Neural progenitor cell (in vitro differentiated cells): ENCODE measurements at regions not wholly inside any gene's neighbourhood (a gene's known extent, or its start where the extent isn't known, plus 50 kb on each side); places are given as distances from the start of the nearest gene placed in this dataset.

Experiments
- DNase-seq: peaks from one replicate; pipeline ENCODE4 v3.0.0-alpha.2; 2016; ENCODE audit warnings: low spot score
- H2AFZ ChIP-seq: fragments of 200-600 bp; sonication (generic); replicated peaks from 2 replicates; pipeline ENCODE4 v1.6.1; 2016; ENCODE audit warnings: antibody characterized with exemption
- H3F3A ChIP-seq: fragments of 200-600 bp; sonication (generic); 2 replicates; pipeline ENCODE4 v1.6.1; 2016; ENCODE audit warnings: antibody characterized with exemption, low read depth
- H3K27ac ChIP-seq: fragments of 200-600 bp; sonication (generic); 2 replicates; pipeline ENCODE4 v1.5.1; 2016; ENCODE audit warnings: mild to moderate bottlenecking
- H3K27me3 ChIP-seq: fragments of 200-600 bp; sonication (generic); 2 replicates; pipeline ENCODE4 v1.6.1; 2016; ENCODE audit warnings: mild to moderate bottlenecking, moderate library complexity
- H3K36me3 ChIP-seq: fragments of 200-600 bp; sonication (generic); 2 replicates; pipeline ENCODE4 v1.5.1; 2016
- H3K4me1 ChIP-seq: fragments of 200-600 bp; sonication (generic); 2 replicates; pipeline ENCODE4 v1.6.1; 2016; ENCODE audit warnings: mixed run types
- H3K4me2 ChIP-seq: fragments of 200-600 bp; sonication (generic); 2 replicates; pipeline ENCODE4 v1.6.1; 2016
- H3K4me3 ChIP-seq: fragments of 200-600 bp; sonication (generic); 2 replicates; pipeline ENCODE4 v1.5.1; 2016
- H3K79me2 ChIP-seq: fragments of 200-600 bp; sonication (generic); 2 replicates; pipeline ENCODE4 v1.6.1; 2016; ENCODE audit warnings: low read depth
- H3K9ac ChIP-seq: fragments of 200-600 bp; sonication (generic); 2 replicates; pipeline ENCODE4 v1.6.1; 2016
- H3K9me3 ChIP-seq: fragments of 200-600 bp; sonication (generic); 2 replicates; pipeline ENCODE4 v1.5.1; 2016; ENCODE audit warnings: low read depth
- H4K20me1 ChIP-seq: fragments of 200-600 bp; sonication (generic); 2 replicates; pipeline ENCODE4 v1.6.1; 2016; ENCODE audit warnings: low read depth
- H3K27ac Mint-ChIP-seq: 3 replicates; pipeline ENCODE4 v1.8.0; 2021; ENCODE audit warnings: mixed read lengths
- H3K27me3 Mint-ChIP-seq: 2 replicates; pipeline ENCODE4 v1.8.0; 2022; ENCODE audit warnings: low read depth, mild to moderate bottlenecking, inconsistent platforms, moderate library complexity, mixed read lengths; ENCODE audit not compliant: insufficient read depth
- H3K36me3 Mint-ChIP-seq: 3 replicates; pipeline ENCODE4 v1.8.0; 2021; ENCODE audit warnings: mixed read lengths
- H3K4me1 Mint-ChIP-seq: 3 replicates; pipeline ENCODE4 v1.8.0; 2021; ENCODE audit warnings: mixed read lengths
- H3K4me3 Mint-ChIP-seq: 3 replicates; pipeline ENCODE4 v1.8.0; 2021; ENCODE audit warnings: mild to moderate bottlenecking, moderate library complexity, mixed read lengths
- H3K9me3 Mint-ChIP-seq: 3 replicates; pipeline ENCODE4 v1.8.0; 2020; ENCODE audit warnings: mixed read lengths
- EZH2 ChIP-seq: fragments of 200-600 bp; sonication (generic); IDR thresholded peaks from 2 replicates; pipeline ENCODE4 v1.6.1; 2017; ENCODE audit warnings: antibody characterized with exemption, mild to moderate bottlenecking, moderate library complexity
- EZH2phosphoT487 ChIP-seq: fragments of 200-600 bp; sonication (generic); IDR thresholded peaks from 2 replicates; pipeline ENCODE4 v1.6.1; 2017; ENCODE audit warnings: antibody characterized with exemption
- TF ChIP-seq, protein P1 (sequence below): fragments of 200-600 bp; sonication (generic); IDR thresholded peaks from 2 replicates; pipeline ENCODE4 v1.5.1; 2017; ENCODE audit warnings: antibody characterized with exemption, mild to moderate bottlenecking

DNA sequence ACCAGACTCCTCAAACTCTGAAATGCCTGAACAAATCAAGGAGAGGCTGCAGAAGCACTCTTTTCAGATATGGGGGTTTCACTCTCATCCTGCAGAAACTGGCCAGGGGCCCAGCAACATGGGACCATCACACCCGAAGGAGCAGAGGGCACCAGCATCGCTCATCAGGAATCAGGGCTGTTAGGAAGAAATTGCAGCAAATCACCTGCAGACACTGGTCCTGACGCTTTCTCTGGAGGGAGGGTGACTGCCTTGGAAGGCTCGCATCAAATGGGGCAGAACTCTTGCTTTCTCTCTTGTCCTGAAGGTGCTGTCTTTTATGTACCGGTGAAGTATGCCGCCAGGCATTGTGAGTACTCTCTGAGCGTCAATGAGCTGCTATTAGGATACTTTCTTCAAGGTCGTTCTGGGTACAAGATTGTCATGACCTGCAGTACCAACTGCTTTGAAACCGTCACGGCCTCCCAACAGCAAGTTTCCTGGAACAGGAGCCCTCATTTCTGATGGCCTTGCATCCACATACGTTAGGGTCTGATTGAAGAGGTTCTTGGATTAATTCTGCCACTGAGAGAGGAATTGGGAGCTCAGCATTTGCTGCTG lies 155.7 kb upstream of the SOX1 start:
- H3F3A ChIP-seq, result no peaks in the 10 kb centered on the region
- Mint-ChIP-seq H3K36me3 (no peaks in the 10 kb centered on the region), H3K9me3 (peaks cover 7% of the 10 kb centered on the region), H3K27me3 (peaks cover 9% of the 10 kb centered on the region), H3K4me3 (no peak overlapping the region), H3K27ac (no peak overlapping the region), H3K4me1 (peaks cover 16% of the 10 kb centered on the region)
- H3K4me3 ChIP-seq, result no peak overlapping the region
- H4K20me1 ChIP-seq, result no peaks in the 10 kb centered on the region
- DNase-seq, result no peak
- no peaks in the 10 kb centered on the region for H3K9me3 ChIP-seq
- H3K4me1 ChIP-seq, result no peaks in the 10 kb centered on the region
- no peaks in the 10 kb centered on the region for H3K36me3 ChIP-seq
- H3K27me3 ChIP-seq, result no peaks in the 10 kb centered on the region
- no peak overlapping the region for H3K4me2 ChIP-seq
- no peak for TF ChIP-seq EZH2
- no peak for TF ChIP-seq EZH2phosphoT487
- TF ChIP-seq, protein P1, sequence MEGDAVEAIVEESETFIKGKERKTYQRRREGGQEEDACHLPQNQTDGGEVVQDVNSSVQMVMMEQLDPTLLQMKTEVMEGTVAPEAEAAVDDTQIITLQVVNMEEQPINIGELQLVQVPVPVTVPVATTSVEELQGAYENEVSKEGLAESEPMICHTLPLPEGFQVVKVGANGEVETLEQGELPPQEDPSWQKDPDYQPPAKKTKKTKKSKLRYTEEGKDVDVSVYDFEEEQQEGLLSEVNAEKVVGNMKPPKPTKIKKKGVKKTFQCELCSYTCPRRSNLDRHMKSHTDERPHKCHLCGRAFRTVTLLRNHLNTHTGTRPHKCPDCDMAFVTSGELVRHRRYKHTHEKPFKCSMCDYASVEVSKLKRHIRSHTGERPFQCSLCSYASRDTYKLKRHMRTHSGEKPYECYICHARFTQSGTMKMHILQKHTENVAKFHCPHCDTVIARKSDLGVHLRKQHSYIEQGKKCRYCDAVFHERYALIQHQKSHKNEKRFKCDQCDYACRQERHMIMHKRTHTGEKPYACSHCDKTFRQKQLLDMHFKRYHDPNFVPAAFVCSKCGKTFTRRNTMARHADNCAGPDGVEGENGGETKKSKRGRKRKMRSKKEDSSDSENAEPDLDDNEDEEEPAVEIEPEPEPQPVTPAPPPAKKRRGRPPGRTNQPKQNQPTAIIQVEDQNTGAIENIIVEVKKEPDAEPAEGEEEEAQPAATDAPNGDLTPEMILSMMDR, result no peak
- no peak overlapping the region for H2AFZ ChIP-seq
- H3K9ac ChIP-seq, result no peak overlapping the region
- H3K79me2 ChIP-seq, result no peaks in the 10 kb centered on the region
- H3K27ac ChIP-seq, result no peak overlapping the region

DNA sequence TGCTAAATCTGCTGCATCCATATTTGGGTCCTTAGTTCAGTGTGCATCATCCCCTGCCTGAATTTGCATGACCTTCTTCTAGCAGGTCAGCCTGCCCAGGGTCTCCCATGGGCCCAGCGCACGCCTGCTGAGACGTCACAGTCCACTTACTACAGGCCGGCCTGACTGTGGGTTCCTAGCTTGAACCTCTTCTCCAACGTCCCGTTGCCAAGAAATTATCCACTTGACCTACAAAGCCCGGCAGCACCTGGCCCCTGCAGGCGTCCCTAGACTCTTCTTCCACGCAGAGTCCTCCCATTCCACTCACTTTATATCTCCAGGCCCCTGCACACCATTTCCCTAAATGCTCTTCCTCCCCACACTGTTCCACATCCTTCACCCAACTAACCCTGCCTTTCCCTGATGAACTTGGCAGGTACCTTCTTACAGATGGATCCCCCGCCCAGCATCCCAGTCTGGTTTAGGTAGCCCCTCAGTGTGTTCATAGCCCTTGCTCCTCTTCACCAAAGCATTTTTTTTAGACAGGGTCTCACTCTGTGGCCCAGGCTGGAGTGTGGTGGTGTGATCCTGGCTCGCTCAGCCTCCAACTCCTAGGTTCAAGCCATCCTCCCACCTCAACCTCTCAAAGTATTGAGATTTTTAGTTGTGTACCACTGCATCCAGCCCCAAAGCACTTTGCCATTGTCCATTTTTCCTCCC lies 155.0 kb upstream of the SOX1 start:
- H3K27me3 ChIP-seq, result no peaks in the 10 kb centered on the region
- DNase-seq, result no peak

DNA sequence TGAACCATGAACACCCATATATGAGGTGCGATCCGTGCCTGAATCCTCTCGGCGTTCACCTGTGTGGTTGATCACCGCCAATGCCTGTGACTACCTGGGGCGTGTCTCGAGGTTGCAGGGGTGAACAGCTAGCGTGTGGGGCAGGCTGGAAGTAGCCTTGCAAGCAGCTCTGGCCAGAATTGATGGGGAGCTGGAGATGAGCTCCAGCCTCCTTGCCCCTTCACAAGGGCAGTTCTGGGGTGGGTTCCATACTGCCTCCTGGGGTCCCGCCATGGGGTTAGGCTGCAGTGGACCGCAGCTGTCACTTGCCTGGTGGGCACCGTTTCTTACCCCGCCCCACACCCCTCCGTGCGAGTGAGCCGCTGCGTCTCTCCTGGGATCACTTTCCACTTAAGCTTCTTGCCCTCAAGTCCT lies 154.5 kb upstream of the SOX1 start:
- peaks cover 7% of the 10 kb centered on the region for H3K9me3 Mint-ChIP-seq
- Histone ChIP-seq H3K4me1 (no peaks in the 10 kb centered on the region), H3K4me3 (no peak overlapping the region), H3K4me2 (no peak overlapping the region), H3K9me3 (no peaks in the 10 kb centered on the region), H3K27ac (no peak overlapping the region), H2AFZ (no peak overlapping the region), H3K36me3 (no peaks in the 10 kb centered on the region), H3K27me3 (no peaks in the 10 kb centered on the region), H3K9ac (no peak overlapping the region), H4K20me1 (no peaks in the 10 kb centered on the region), H3F3A (no peaks in the 10 kb centered on the region), H3K79me2 (no peaks in the 10 kb centered on the region)
- H3K4me1 Mint-ChIP-seq, result peaks cover 16% of the 10 kb centered on the region
- TF ChIP-seq EZH2 (no peak), EZH2phosphoT487 (no peak)
- TF ChIP-seq, protein P1, result no peak
- H3K27ac Mint-ChIP-seq, result peak overlapping the region; percentile 87
- no peak for DNase-seq
- peaks cover 9% of the 10 kb centered on the region for H3K27me3 Mint-ChIP-seq
- H3K4me3 Mint-ChIP-seq, result no peak overlapping the region
- no peaks in the 10 kb centered on the region for H3K36me3 Mint-ChIP-seq

More for the DNA sequence above, 155.0 kb upstream of the SOX1 start:
- H3K27ac ChIP-seq, result no peak overlapping the region
- peaks cover 16% of the 10 kb centered on the region for H3K4me1 Mint-ChIP-seq
- no peaks in the 10 kb centered on the region for H3K36me3 Mint-ChIP-seq
- peaks cover 7% of the 10 kb centered on the region for H3K9me3 Mint-ChIP-seq
- H3K79me2 ChIP-seq, result no peaks in the 10 kb centered on the region
- no peaks in the 10 kb centered on the region for H3K9me3 ChIP-seq
- no peaks in the 10 kb centered on the region for H3K4me1 ChIP-seq
- H3K9ac ChIP-seq, result no peak overlapping the region
- H3K36me3 ChIP-seq, result no peaks in the 10 kb centered on the region
- H4K20me1 ChIP-seq, result no peaks in the 10 kb centered on the region
- no peak overlapping the region for H2AFZ ChIP-seq
- TF ChIP-seq EZH2phosphoT487, result no peak
- TF ChIP-seq, protein P1, result no peak
- no peak for TF ChIP-seq EZH2
- H3K27ac Mint-ChIP-seq, result no peak overlapping the region
- no peak overlapping the region for H3K4me3 Mint-ChIP-seq
- no peak overlapping the region for H3K4me2 ChIP-seq
- H3F3A ChIP-seq, result no peaks in the 10 kb centered on the region
- no peak overlapping the region for H3K4me3 ChIP-seq
- peaks cover 9% of the 10 kb centered on the region for H3K27me3 Mint-ChIP-seq
